ENCODE measurements at regions not wholly inside any gene's neighbourhood (a gene's known extent, or its start where the extent isn't known, plus 50 kb on each side); places are given as distances from the start of the nearest gene placed in this dataset.

DNA sequence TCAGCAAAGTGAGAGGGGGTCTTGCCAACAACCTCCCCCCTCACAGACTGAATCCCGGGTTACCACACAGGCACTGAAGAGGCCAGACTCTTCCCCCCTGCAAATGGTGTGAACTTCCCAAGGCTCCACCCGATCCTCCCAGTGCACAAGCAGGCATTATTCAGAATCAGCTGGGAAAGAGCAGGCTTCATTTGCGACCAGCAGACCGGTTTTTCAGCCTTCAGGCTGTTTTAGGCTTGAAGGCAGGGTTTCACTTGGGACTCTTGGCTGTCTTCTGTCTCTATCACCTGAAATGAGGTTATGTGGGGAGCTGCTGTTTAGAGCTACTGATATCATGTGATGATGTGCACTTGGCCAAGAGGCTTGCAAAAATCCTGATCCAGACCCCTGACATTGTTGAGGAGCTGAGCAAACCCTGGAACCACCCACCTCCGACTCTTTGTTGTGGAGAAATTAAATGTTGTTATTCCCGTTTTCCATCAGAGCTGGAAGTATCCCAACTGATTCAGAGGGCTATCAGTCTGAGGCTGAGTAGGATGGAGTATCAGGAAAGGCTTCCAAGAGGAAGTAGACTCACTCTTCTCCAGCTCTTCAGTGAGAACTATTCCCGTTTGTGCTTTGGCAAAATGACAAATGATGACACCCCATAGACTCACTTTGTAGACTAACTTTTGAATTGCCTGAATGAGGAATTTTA lies 63.3 kb upstream of the ZFR start:
- intact Hi-C loops (cut with DNase I) = no loop called here
- no peak overlapping the region for H3K27ac ChIP-seq (ENCODE audit: low read depth in 2 of 2, low read length in 2 of 2)
- FAIRE-seq (no peak), DNase-seq (no peak)
- TF ChIP-seq, protein P1, sequence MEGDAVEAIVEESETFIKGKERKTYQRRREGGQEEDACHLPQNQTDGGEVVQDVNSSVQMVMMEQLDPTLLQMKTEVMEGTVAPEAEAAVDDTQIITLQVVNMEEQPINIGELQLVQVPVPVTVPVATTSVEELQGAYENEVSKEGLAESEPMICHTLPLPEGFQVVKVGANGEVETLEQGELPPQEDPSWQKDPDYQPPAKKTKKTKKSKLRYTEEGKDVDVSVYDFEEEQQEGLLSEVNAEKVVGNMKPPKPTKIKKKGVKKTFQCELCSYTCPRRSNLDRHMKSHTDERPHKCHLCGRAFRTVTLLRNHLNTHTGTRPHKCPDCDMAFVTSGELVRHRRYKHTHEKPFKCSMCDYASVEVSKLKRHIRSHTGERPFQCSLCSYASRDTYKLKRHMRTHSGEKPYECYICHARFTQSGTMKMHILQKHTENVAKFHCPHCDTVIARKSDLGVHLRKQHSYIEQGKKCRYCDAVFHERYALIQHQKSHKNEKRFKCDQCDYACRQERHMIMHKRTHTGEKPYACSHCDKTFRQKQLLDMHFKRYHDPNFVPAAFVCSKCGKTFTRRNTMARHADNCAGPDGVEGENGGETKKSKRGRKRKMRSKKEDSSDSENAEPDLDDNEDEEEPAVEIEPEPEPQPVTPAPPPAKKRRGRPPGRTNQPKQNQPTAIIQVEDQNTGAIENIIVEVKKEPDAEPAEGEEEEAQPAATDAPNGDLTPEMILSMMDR (IDR thresholded peaks at IDR 0.05; ENCODE audit: borderline replicate concordance, extremely low read depth, insufficient read depth) = no peak
- no peaks in the 10 kb centered on the region for H3K9me3 ChIP-seq (ENCODE audit: control insufficient read depth in 2 of 3, insufficient read depth in 1 of 3, low read length in 3 of 3)
- H3K4me1 ChIP-seq (ENCODE audit: control insufficient read depth in 2 of 3, insufficient read depth in 2 of 3, low read depth in 1 of 3, low read length in 3 of 3) = peaks cover 0 to 8% (median 7%) of the 10 kb centered on the region in 3 donors
- no peak overlapping the region for H3K9ac ChIP-seq (ENCODE audit: low read length in 3 of 3)
- no peak overlapping the region for H3K4me3 ChIP-seq (ENCODE audit: low read length in 3 of 3)
- H3K27me3 ChIP-seq (ENCODE audit: control insufficient read depth, insufficient read depth, low read length) = no peaks in the 10 kb centered on the region
- no peaks in the 10 kb centered on the region for H3K36me3 ChIP-seq (ENCODE audit: control insufficient read depth in 2 of 3, insufficient read depth in 3 of 3, low read length in 3 of 3)

DNA sequence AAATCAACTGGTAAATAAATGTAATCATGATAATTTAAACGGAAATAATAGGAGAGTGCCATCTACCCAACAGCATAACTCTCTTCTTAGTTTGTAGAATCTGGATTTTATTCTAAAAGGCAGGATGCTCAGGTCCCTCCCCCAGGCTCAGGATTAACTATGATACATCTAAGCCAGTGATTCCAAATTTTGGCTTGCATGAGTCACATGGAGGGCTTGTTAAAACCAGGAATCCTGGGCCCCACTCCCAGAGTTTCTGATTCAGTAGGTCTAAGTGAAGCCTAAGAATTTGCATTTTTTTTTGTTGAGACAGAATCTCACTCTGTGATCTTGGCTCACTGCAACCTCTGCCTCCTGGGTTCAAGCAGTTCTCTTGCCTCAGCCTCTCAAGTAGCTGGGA lies 62.3 kb upstream of the ZFR start:
- TF ChIP-seq, protein P1 (IDR thresholded peaks at IDR 0.05; ENCODE audit: borderline replicate concordance, extremely low read depth, insufficient read depth) = no peak
- Histone ChIP-seq H3K4me1 (ENCODE audit: control insufficient read depth in 2 of 3, insufficient read depth in 2 of 3, low read depth in 1 of 3, low read length in 3 of 3) (peaks cover 0 to 8% (median 7%) of the 10 kb centered on the region in 3 donors), H3K36me3 (ENCODE audit: control insufficient read depth in 2 of 3, insufficient read depth in 3 of 3, low read length in 3 of 3) (no peaks in the 10 kb centered on the region), H3K27ac (ENCODE audit: low read depth in 2 of 2, low read length in 2 of 2) (no peak overlapping the region), H3K27me3 (ENCODE audit: control insufficient read depth, insufficient read depth, low read length) (no peaks in the 10 kb centered on the region), H3K9me3 (ENCODE audit: control insufficient read depth in 2 of 3, insufficient read depth in 1 of 3, low read length in 3 of 3) (no peaks in the 10 kb centered on the region), H3K9ac (ENCODE audit: low read length in 3 of 3) (no peak overlapping the region), H3K4me3 (ENCODE audit: low read length in 3 of 3) (no peak overlapping the region)
- DNase-seq (no peak), FAIRE-seq (no peak)
- intact Hi-C loops (cut with DNase I) = no loop called here

DNA sequence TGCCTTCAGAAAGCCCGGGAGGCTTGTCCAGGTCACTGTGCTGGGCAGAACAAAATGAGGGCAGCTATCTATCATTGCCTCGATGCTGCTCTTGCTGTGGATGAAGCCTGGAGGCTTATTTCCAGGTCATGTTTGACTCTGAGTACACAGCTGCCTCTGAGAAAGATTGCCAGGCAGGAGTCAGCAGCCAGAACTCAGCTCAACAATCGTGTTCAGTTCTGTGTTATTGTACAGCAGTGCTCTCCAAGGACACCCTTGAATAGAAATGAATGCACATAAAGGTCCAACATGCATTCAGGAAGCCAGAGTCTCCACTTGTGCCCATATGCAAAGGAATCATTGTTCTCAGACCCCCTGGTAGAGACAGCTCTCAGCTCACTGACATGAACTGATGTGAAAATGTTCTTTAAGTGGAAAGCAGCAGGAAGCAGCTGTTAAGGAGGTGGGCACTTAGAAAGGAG lies 61.7 kb upstream of the ZFR start:
- H3K9ac ChIP-seq (ENCODE audit: low read length in 3 of 3) = no peak overlapping the region
- intact Hi-C loops (cut with DNase I) = no loop called here
- H3K27me3 ChIP-seq (ENCODE audit: control insufficient read depth, insufficient read depth, low read length) = no peaks in the 10 kb centered on the region
- H3K4me3 ChIP-seq (ENCODE audit: low read length in 3 of 3) = no peak overlapping the region
- no peak for FAIRE-seq
- peak in 2 of 5 donors; percentile 26 to 50 for DNase-seq
- H3K36me3 ChIP-seq (ENCODE audit: control insufficient read depth in 2 of 3, insufficient read depth in 3 of 3, low read length in 3 of 3) = no peaks in the 10 kb centered on the region
- peaks cover 0 to 9% (median 8%) of the 10 kb centered on the region in 3 donors for H3K4me1 ChIP-seq (ENCODE audit: control insufficient read depth in 2 of 3, insufficient read depth in 2 of 3, low read depth in 1 of 3, low read length in 3 of 3)
- H3K27ac ChIP-seq (ENCODE audit: low read depth in 2 of 2, low read length in 2 of 2) = no peak overlapping the region
- TF ChIP-seq, protein P1 (IDR thresholded peaks at IDR 0.05; ENCODE audit: borderline replicate concordance, extremely low read depth, insufficient read depth) = no peak
- H3K9me3 ChIP-seq (ENCODE audit: control insufficient read depth in 2 of 3, insufficient read depth in 1 of 3, low read length in 3 of 3) = no peaks in the 10 kb centered on the region

Measured in kidney (tissue), 13 donors.